Suprapubic skin (tissue), 3 donors: ENCODE measurements at regions not wholly inside any gene's neighbourhood (a gene's known extent, or its start where the extent isn't known, plus 50 kb on each side); places are given as distances from the start of the nearest gene placed in this dataset.

Source experiments
- CTCF ChIP-seq, 2 donors: fragments of 200-600 bp in 1 of 2; fragments of 450-650 bp in 1 of 2; sonication (generic) in 1 of 2; IDR thresholded peaks; one replicate each; pipeline ENCODE4 v1.5.1; 2016 to 2019; ENCODE audit warnings: antibody characterized with exemption in 2 of 2, mild to moderate bottlenecking in 1 of 2, moderate library complexity in 1 of 2
- POLR2AphosphoS5 ChIP-seq, 3 donors: sonication (generic); formaldehyde crosslinking; IDR thresholded peaks; one replicate each; pipeline ENCODE4 v1.6.1; 2017; ENCODE audit warnings: antibody characterized with exemption in 3 of 3

- TF ChIP-seq POLR2AphosphoS5 (IDR thresholded peaks at IDR 0.05) (no peak), CTCF (IDR thresholded peaks at IDR 0.05) (no peak)
Observed at GRCh38 chr3:124576565-124577493, 153.4 kb upstream of the UMPS start.
